GM19351 (cell line): ENCODE measurements at regions not wholly inside any gene's neighbourhood (a gene's known extent, or its start where the extent isn't known, plus 50 kb on each side); places are given as distances from the start of the nearest gene placed in this dataset.
"Not testable (repeated sequence)": the region's sequence is repeated elsewhere in the genome, so short reads cannot be mapped to it uniquely, and the experiment has no call there.

ENCODE experiments used
- ATAC-seq: cut with Tn5 transposase; IDR thresholded peaks from one replicate; pipeline ENCODE4 v1.9.1; 2021; ENCODE audit warnings: mild to moderate bottlenecking, moderate library complexity; ENCODE audit not compliant: unreplicated experiment

GRCh38 chr21:34270411-34270810 is 93.4 kb upstream of the KCNE2 start:
- no peak for ATAC-seq

- no peak for ATAC-seq
Measured at GRCh38 chr21:34271189-34271851, 92.5 kb upstream of the KCNE2 start.

GRCh38 chr21:34272321-34272720 is 91.5 kb upstream of the KCNE2 start:
- no peak for ATAC-seq

GRCh38 chr21:34274001-34274400 is 89.8 kb upstream of the KCNE2 start:
- no peak for ATAC-seq

- peak; percentile 73 for ATAC-seq
Measured at GRCh38 chr21:34276711-34277425, 86.9 kb upstream of the KCNE2 start.

GRCh38 chr21:34278451-34278850 is 85.4 kb upstream of the KCNE2 start:
- no peak for ATAC-seq

GRCh38 chr21:34279285-34279684 is 84.5 kb upstream of the KCNE2 start:
- ATAC-seq: no peak

- ATAC-seq: no peak
Measured at GRCh38 chr21:34279883-34280282, 83.9 kb upstream of the KCNE2 start.

- no peak for ATAC-seq
Measured at GRCh38 chr21:34280389-34280795, 83.4 kb upstream of the KCNE2 start.

GRCh38 chr21:34280959-34281358 is 82.8 kb upstream of the KCNE2 start:
- no peak for ATAC-seq

- no peak for ATAC-seq
Measured at GRCh38 chr21:34282223-34282622, 81.6 kb upstream of the KCNE2 start.

- ATAC-seq: no peak
Measured at GRCh38 chr21:34284666-34285065, 79.1 kb upstream of the KCNE2 start.

GRCh38 chr21:34288042-34288441 is 75.8 kb upstream of the KCNE2 start:
- not testable (repeated sequence) for ATAC-seq

GRCh38 chr21:34289856-34290255 is 74.0 kb upstream of the KCNE2 start:
- no peak for ATAC-seq

- ATAC-seq: no peak
Measured at GRCh38 chr21:34296878-34297277, 66.9 kb upstream of the KCNE2 start.

GRCh38 chr21:34298534-34299167 is 65.2 kb upstream of the KCNE2 start:
- ATAC-seq: no peak

GRCh38 chr21:34299168-34299539 is 64.7 kb upstream of the KCNE2 start:
- no peak for ATAC-seq

- ATAC-seq: no peak
Measured at GRCh38 chr21:34302521-34302920, 61.3 kb upstream of the KCNE2 start.

GRCh38 chr21:34305605-34306604 is 57.9 kb upstream of the KCNE2 start:
- no peak for ATAC-seq

- no peak for ATAC-seq
Measured at GRCh38 chr21:34307991-34308532, 55.7 kb upstream of the KCNE2 start.
